ENCODE measurements at regions not wholly inside any gene's neighbourhood (a gene's known extent, or its start where the extent isn't known, plus 50 kb on each side); places are given as distances from the start of the nearest gene placed in this dataset.

DNA sequence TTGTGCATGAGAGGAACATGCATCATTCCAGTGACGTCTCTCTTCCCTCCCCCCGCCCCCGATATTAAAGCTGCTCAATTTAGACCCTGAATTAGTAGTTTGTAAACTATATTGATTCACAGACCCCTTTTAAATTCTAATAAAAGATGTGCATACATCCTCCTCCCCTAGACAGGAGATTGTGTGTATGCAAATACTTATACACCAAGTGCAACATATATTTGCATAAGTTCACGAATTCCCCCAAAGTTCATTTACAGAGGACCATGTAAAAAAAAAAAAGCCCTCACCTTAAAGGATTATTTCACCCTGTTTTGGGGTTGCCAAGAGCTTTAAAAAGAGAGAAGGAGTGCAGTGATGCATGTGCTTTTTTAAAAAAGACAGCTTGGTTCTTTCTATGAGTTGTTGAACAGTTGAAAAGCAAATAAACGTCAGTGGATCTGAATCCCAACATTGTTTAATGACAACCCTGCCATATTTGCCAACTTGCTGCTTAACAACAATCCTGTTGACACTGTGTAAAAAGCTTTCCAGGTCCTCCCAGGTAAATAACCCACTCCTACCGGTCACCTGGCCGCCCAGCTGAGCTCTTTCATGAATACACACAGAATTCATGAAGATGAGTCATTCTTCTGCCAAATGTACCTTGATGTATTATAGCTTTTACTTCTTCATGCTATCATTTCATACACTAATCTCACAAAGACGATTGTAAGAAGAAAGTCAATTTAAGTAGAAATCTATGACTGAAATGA, 211.5 kb downstream of the IKZF2 start:
- no peak overlapping the region for H3K27ac ChIP-seq (ENCODE audit: low read length)
- no peak overlapping the region for H3K4me3 ChIP-seq (ENCODE audit: low read length)
- no peaks in the 10 kb centered on the region for H3K27me3 ChIP-seq (ENCODE audit: low read depth, low read length)
- H3K9ac ChIP-seq (ENCODE audit: low read length): no peak overlapping the region
- H3K79me2 ChIP-seq (ENCODE audit: low read length): no peaks in the 10 kb centered on the region
- H3K4me2 ChIP-seq (ENCODE audit: low read length): no peak overlapping the region
- H4K20me1 ChIP-seq (ENCODE audit: insufficient read depth, low read length): no peaks in the 10 kb centered on the region
- no peak overlapping the region for H2AFZ ChIP-seq (ENCODE audit: low read depth, low read length)
- TF ChIP-seq, protein P1, sequence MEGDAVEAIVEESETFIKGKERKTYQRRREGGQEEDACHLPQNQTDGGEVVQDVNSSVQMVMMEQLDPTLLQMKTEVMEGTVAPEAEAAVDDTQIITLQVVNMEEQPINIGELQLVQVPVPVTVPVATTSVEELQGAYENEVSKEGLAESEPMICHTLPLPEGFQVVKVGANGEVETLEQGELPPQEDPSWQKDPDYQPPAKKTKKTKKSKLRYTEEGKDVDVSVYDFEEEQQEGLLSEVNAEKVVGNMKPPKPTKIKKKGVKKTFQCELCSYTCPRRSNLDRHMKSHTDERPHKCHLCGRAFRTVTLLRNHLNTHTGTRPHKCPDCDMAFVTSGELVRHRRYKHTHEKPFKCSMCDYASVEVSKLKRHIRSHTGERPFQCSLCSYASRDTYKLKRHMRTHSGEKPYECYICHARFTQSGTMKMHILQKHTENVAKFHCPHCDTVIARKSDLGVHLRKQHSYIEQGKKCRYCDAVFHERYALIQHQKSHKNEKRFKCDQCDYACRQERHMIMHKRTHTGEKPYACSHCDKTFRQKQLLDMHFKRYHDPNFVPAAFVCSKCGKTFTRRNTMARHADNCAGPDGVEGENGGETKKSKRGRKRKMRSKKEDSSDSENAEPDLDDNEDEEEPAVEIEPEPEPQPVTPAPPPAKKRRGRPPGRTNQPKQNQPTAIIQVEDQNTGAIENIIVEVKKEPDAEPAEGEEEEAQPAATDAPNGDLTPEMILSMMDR (IDR thresholded peaks at IDR 0.05; ENCODE audit: low read depth, low read length): no peak
- no peak for TF ChIP-seq EZH2phosphoT487 (IDR thresholded peaks at IDR 0.05; ENCODE audit: low read depth)
- H3K4me1 ChIP-seq (ENCODE audit: low read length): no peaks in the 10 kb centered on the region
- no peaks in the 10 kb centered on the region for H3K9me3 ChIP-seq (ENCODE audit: insufficient read depth, low read length)
- H3K36me3 ChIP-seq (replicated peaks; ENCODE audit: low read depth, low read length): no peaks in the 10 kb centered on the region

DNA sequence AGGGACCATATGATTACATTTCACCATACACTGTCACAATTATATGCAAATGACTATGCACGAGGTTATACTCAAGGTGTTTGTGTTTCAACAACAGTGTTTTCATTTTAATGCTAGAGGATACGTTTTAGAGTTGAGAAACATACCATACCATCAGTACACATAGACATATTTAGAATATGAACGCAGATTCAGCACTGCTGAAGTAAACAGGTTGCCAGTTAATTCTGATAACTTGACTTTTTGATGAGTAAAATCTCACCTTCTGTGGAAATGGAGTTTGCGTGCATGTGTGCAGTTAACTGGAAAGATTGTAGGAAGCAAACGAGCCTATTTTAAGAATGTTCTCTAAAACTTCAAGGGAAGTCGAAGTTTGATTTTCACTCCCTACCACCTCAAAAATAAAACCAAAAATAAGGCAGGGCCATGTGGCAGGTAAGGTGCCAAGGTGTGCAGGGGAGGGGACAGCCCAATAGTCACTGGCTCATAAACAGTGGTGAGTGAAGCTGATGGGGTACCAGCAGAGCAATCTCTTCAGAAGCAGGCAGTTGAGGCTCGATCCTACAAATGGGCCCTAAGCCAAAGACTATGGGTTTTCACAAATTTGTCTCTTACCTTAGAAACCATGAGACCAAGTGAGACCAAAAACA, 213.1 kb downstream of the IKZF2 start:
- Histone ChIP-seq H4K20me1 (ENCODE audit: insufficient read depth, low read length) (no peaks in the 10 kb centered on the region), H3K4me3 (ENCODE audit: low read length) (no peak overlapping the region), H3K27me3 (ENCODE audit: low read depth, low read length) (no peaks in the 10 kb centered on the region), H2AFZ (ENCODE audit: low read depth, low read length) (no peak overlapping the region), H3K9ac (ENCODE audit: low read length) (no peak overlapping the region), H3K36me3 (replicated peaks; ENCODE audit: low read depth, low read length) (no peaks in the 10 kb centered on the region), H3K4me1 (ENCODE audit: low read length) (no peaks in the 10 kb centered on the region), H3K27ac (ENCODE audit: low read length) (no peak overlapping the region), H3K9me3 (ENCODE audit: insufficient read depth, low read length) (no peaks in the 10 kb centered on the region), H3K4me2 (ENCODE audit: low read length) (no peak overlapping the region), H3K79me2 (ENCODE audit: low read length) (no peaks in the 10 kb centered on the region)
- TF ChIP-seq, protein P1 (IDR thresholded peaks at IDR 0.05; ENCODE audit: low read depth, low read length): no peak
- no peak for TF ChIP-seq EZH2phosphoT487 (IDR thresholded peaks at IDR 0.05; ENCODE audit: low read depth)

DNA sequence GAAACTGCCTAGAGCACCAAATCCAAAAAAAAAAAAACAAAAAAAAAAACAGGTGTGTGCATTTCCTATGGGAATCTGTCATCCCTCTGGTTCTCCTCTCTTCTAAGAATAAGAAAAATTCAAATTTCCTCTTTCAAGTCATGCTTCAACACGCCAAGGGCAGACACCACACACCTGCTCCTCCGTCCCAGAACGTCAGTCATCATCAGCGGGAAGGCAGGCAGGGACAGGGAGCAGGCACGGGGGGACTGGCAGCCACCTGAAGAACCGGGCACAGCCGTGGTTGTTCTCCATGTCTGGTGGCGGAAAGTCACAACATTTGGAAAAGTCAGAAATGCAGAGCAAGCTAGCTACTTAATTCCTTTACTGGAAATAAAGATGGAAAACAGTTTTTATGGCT, 214.8 kb downstream of the IKZF2 start:
- TF ChIP-seq EZH2phosphoT487 (IDR thresholded peaks at IDR 0.05; ENCODE audit: low read depth): no peak
- TF ChIP-seq, protein P1 (IDR thresholded peaks at IDR 0.05; ENCODE audit: low read depth, low read length): no peak
- Histone ChIP-seq H3K27ac (ENCODE audit: low read length) (no peak overlapping the region), H4K20me1 (ENCODE audit: insufficient read depth, low read length) (no peaks in the 10 kb centered on the region), H3K27me3 (ENCODE audit: low read depth, low read length) (no peaks in the 10 kb centered on the region), H3K36me3 (replicated peaks; ENCODE audit: low read depth, low read length) (no peaks in the 10 kb centered on the region), H3K4me3 (ENCODE audit: low read length) (no peak overlapping the region), H3K4me1 (ENCODE audit: low read length) (no peaks in the 10 kb centered on the region), H3K4me2 (ENCODE audit: low read length) (no peak overlapping the region), H2AFZ (ENCODE audit: low read depth, low read length) (no peak overlapping the region), H3K9ac (ENCODE audit: low read length) (no peak overlapping the region), H3K9me3 (ENCODE audit: insufficient read depth, low read length) (no peaks in the 10 kb centered on the region), H3K79me2 (ENCODE audit: low read length) (no peaks in the 10 kb centered on the region)

DNA sequence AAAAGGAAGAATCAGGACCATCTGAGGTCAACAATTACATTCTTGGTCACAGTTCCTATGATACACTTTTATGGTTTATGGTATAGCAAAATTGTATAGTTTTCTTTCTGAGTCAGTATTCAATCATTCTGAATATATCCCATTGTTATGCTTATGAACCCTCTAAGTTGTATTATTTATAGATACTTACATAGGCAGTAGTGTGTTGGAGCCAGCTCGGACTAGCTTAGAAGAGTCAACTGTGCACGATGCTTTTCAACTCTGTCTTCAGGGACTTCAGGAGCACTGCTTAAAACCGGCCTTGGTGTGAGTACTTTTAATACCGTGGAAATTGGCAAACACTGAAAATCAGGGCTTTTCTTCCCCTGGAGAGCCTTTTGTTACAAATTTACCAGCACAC, 215.7 kb downstream of the IKZF2 start:
- no peak overlapping the region for H3K27ac ChIP-seq (ENCODE audit: low read length)
- H4K20me1 ChIP-seq (ENCODE audit: insufficient read depth, low read length): no peaks in the 10 kb centered on the region
- no peaks in the 10 kb centered on the region for H3K4me1 ChIP-seq (ENCODE audit: low read length)
- no peak overlapping the region for H3K4me3 ChIP-seq (ENCODE audit: low read length)
- no peak for TF ChIP-seq EZH2phosphoT487 (IDR thresholded peaks at IDR 0.05; ENCODE audit: low read depth)
- TF ChIP-seq, protein P1 (IDR thresholded peaks at IDR 0.05; ENCODE audit: low read depth, low read length): no peak
- H2AFZ ChIP-seq (ENCODE audit: low read depth, low read length): no peak overlapping the region
- no peaks in the 10 kb centered on the region for H3K27me3 ChIP-seq (ENCODE audit: low read depth, low read length)
- H3K4me2 ChIP-seq (ENCODE audit: low read length): no peak overlapping the region
- H3K36me3 ChIP-seq (replicated peaks; ENCODE audit: low read depth, low read length): no peaks in the 10 kb centered on the region
- H3K79me2 ChIP-seq (ENCODE audit: low read length): no peaks in the 10 kb centered on the region
- H3K9ac ChIP-seq (ENCODE audit: low read length): no peak overlapping the region
- no peaks in the 10 kb centered on the region for H3K9me3 ChIP-seq (ENCODE audit: insufficient read depth, low read length)

Measured in OCI-LY3 (cell line).